HK-2 (cell line): ENCODE measurements at regions not wholly inside any gene's neighbourhood (a gene's known extent, or its start where the extent isn't known, plus 50 kb on each side); places are given as distances from the start of the nearest gene placed in this dataset.

Experiments used
- DNase-seq: peaks from one replicate; pipeline ENCODE4 v3.0.0-alpha.2; 2018; ENCODE audit not compliant: unreplicated experiment

DNA sequence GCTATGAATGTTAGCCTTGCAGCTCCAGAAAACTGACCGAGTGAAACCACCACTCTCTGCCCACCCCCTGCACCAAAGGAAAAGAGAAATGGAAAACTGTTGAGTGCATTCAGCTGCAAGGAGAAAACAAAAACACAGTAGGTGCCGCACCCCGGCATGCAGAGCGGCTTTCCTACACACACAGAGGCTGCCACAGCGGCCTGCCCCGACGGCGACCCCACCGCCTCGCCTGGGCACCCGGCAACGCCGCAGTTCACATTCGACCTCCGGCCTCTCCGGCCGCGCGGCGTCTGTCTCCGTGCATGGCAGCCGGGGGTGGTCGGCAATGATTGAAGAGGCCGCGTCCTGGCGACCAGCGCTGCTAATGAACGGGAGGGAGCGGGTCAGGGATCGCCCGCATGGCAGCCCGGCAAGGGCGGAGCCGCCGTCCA, 417.1 kb upstream of the SALL3 start:
- DNase-seq, result no peak

DNA sequence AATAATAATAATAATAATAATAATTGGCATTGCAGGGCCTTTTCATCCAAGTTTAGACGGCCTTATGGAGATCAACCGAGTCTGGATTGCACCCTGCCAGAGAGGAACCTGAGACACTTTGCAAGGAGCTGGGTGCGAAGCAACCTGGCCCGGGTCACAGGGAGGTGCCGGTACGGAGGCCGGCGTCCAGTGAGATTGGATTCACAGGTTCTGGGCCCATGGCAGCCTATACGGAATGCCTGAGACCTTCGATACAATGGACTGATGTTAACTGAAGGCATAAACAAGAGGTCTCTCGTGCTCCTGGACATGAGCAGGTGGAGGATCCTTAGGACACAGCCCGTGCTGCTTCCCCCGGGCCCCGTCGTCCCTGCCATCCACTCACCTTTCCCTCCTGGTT, 416.5 kb upstream of the SALL3 start:
- DNase-seq, result no peak

DNA sequence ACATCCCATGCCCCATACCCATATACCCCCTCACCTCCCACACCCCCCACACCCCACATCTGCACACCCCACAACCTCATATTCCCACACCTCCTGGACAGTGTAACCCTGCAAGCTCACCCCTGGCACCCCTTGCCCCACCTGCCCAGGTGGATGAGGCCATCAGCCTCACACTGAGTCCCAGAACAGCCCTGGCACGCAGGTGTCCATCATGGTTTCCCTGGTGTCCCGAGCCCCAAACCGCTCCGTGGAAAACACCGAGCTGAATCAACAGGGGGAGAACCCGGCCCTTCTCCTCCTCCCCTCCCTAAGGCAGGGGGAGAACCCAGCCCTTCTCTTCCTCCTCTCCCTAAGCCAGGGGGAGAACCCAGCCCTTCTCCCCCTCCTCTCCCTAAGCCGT, 415.6 kb upstream of the SALL3 start:
- no peak for DNase-seq

- DNase-seq, result no peak
Measured at GRCh38 chr18:78564518-78564917, 415.1 kb upstream of the SALL3 start.

DNA sequence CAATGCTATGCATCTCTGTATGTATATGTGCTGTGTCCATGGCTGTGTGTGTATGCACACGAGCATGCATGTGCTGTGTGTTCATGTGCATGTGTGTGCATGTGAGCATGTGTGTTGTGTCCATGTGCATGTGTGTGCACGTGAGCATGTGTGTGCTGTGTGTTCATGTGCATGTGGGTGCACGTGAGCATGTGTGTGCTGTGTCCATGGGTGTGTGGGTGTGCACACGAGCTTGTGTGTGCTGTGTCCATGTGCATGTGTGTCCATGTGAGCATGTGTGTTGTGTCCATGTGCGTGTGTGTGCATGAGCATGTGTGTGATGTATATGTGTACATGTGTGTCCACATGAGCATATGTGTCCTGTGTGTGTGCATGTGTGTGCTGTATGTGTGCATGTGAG, 414.4 kb upstream of the SALL3 start:
- no peak for DNase-seq

- DNase-seq, result no peak
Measured at GRCh38 chr18:78566065-78566464, 413.6 kb upstream of the SALL3 start.

DNA sequence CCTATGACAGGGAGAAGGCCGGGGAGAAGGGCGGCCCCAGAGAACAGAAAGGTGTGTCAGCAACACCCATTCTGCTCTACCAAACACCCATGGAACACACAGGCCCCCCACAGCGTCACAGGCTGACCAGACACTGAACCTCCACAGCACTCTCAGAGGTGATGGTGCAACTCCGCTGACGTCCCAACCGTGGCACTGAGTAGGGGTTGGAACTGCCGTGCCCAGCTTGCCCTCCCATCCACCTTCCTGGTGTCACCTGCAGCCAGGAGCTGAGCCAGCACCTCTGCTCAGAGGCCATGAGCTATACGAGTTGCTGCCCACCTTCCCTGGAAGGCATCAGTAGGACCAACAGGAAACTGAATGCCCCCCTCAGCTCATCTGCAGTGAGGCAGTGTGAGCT, 412.9 kb upstream of the SALL3 start:
- DNase-seq, result no peak

DNA sequence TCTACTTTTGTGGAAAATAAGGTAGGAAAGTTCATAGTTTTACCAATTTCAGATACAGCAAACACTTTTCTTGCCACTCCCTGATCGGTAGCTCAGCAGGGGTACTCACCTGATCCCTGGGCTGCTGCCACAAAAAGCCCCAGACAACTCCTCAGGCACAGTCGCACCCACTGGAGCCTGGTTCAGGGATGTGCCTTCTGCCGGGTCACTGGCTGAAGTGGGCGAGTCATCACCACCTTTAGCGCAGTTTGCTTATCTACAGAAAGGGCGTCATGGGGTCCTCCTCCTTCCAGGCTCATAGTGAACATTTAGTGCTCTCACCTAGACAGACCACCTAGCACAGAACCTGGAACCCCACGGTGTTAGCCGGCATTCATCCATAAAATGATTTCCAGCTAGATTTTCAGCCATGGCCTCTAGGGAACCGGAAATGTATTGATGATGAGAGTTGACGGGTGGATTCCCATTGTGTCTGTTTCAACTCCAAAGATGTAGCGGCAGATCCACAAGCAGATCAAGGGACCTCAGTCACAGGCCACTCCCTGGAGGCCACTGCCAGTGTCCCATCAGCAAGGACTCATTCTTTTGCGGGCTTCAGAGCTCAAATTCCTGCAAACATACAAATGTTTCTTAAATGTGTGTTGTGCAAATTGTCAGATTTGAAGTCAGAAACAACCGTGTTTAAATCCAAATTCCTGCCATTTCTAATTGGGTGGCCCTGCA, 408.4 kb upstream of the SALL3 start:
- no peak for DNase-seq

- DNase-seq, result no peak
Measured at GRCh38 chr18:78571831-78572347, 407.7 kb upstream of the SALL3 start.

GRCh38 chr18:78573773-78574172, 405.8 kb upstream of the SALL3 start:
- no peak for DNase-seq

GRCh38 chr18:78576967-78577366, 402.7 kb upstream of the SALL3 start:
- no peak for DNase-seq

DNA sequence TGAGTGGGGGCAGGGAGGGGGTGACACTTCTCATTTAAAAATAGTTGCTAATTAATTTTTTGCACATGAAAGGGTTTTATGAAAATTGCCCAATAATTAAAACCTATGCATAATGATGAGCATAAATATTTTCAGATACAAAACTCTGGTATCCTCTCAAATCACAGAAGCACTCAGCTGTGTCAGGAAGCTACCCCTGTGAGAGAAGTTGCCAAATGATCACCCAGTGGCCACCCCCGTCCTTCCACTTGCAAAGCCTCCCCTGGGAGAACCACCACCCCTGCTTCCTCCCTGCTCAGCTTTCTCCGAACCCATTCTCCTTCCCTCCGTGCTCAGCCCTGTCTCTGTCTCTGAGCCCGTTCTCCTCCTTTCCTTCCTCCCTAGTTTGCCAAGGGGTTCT, 400.2 kb upstream of the SALL3 start:
- DNase-seq, result no peak

DNA sequence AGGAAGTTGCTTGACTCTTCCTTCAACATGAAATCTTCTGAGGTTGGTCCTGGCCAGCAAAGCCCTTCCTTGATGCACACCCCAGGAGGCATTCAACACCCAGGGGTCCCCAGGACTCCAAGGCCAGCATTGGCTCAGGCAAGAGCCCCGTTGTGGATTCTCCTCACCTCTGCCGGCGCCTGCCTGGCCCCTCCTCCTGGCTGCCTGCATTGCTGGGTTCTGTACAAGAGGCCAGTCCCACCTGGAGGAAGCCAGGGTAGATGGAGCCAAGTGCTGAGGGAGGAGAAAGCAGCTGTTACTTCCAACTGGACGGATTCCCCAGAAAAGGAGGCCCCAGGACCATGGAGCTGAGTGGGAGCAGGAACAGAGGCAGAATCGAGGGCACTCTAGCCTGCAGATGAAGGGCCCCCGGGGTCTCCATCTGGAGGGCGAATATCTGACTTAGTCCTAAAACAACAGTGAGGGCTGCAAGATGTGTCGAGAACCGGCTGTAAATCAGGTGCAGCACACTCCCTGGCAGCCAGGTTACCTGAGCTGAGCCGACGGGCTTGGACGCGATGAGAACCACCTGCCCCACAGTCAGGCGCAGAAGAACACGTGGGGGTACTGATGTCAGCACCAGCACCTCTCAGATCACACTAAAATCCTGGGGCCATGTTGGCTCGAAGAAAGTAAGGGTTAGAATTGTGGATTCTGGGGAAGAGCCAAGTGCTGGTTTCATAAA, 399.6 kb upstream of the SALL3 start:
- DNase-seq, result no peak

DNA sequence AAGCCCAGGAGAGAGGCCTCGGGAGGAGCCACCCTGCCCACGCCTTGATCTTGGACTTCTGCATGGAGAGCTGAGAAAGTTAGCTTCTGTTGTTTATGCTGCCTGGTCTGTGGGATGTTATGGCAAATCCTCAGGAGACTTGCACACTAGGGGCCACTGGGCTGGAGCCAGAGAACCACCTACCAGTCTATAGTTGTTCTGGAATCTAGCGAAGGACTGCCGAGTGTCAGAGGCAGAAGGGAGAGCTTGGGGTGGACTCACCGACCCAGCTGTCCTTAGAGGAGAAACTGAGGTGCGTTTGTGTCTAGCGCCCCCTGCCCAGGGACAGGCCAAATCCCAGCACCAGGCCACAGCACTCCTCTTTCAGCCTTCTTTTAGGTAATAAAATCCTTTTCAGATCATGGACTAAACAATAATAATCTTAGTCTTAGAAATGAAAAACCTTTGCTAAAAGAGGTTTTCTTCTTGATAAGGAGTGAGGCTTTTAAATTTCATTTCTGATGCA, 398.7 kb upstream of the SALL3 start:
- no peak for DNase-seq

GRCh38 chr18:78582181-78582709, 397.4 kb upstream of the SALL3 start:
- no peak for DNase-seq

- DNase-seq, result no peak
Measured at GRCh38 chr18:78582898-78583738, 396.5 kb upstream of the SALL3 start.

GRCh38 chr18:78583739-78584458, 395.7 kb upstream of the SALL3 start:
- DNase-seq, result no peak

DNA sequence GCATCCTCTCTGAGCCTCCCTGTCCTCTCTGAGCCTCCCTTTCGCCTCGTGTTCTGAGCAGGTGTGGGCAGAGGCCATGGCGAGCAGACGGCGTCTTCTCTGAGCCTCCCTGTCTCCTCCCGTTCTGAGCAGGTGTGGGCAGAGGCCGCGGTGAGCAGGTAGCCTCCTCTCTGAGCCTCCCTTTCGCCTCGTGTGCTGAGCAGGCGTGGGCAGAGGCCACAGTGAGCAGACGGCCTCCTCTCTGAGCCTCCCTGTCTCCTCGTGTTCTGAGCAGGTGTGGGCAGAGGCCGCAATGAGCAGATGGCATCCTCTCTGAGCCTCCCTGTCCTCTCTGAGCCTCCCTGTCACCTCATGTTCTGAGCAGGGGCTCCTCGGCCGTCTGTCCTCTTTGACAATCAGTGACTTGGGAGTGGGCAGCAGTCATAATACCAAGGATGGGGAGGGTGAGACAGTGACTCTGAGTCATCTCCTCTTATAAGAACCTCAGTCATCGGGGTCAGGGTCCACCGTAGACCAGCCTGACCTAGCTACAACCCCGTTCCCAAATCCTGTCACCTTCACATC, 395.1 kb upstream of the SALL3 start:
- no peak for DNase-seq

- DNase-seq, result no peak
Measured at GRCh38 chr18:78586586-78586985, 393.0 kb upstream of the SALL3 start.

DNA sequence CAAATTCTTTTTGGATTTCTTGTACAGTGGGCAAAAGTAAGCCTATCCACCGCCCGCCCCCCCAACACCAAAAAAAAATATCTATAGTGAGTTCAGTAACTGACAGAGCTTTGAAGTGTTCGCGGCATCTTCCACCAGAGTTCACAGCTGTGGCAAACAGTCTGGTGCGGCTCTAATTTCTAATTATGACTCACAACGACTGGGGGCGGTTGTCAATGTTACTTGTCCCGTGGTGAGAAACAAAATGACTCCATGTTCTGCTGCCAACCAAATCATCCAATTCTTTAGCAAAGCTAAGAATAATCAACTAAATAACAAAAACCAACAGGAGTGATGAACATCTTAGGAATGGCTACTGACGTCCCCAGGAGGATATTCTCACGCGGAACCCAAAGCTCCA, 392.5 kb upstream of the SALL3 start:
- no peak for DNase-seq
